ENCODE measurements at regions not wholly inside any gene's neighbourhood (a gene's known extent, or its start where the extent isn't known, plus 50 kb on each side); places are given as distances from the start of the nearest gene placed in this dataset.

DNA sequence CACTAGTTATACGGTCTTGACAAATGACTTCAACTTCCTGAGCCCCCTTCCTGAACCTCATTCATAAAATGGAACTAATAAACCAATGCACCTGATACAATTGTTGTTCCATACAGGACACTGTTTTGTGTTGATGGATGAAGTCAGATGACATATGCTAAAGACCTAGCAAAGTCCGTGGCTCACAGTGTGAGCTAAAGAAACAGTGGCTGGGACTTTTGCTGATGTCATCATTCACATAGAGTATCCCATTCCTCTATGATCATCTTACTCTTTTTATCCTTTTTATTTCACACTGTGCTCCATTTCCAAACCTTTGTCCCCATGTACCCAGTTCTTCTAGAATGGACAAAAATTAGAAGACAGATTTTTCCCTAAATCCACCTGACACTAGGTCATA lies 83.7 kb upstream of the KAZN start:
- in situ Hi-C loops (cut with HindIII; ENCODE audit: low sequenced_read_pairs), result no loop called here
- no peak for DNase-seq (ENCODE audit: low spot score)

DNA sequence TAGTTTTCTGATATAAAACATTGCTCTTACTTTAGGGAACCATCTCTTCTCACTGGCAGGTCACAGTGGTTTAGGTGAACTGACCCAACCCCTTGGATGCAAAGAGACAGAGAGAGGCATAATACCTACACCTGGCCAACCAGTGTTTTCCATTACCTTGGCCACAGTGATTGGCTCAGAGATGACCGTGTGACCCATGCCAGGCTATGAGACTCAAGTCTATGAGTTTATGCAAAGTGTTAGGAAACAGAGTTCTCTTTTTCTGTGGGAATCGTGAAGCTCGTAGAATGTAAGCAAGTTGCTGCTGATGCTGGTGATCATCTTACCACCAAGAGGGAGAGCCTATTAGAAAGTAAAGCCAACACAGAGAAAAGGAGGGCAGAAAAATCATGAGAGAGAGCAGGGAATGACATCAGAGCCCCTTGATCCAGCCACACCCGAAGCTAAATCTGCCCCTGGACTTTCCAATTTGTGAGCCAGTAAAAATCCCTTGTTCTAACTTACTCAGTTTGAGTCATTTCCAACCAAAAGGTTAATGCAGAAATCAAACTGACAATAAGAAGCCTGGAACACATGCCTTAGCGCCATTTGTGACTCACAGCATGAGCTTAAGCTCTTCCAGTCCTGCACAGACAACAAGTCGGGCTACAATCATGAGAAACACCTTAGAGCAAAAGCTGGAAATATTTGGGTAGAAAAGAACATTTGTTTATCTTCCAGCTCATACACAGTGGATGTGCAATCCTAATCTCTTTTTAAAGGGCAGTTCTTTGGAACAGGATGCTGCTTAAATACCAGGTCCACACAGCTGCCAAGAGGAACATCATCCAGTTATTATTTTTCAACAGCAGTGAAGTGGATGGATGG lies 81.3 kb upstream of the KAZN start:
- peak; percentile 88 for DNase-seq (ENCODE audit: low spot score)
- in situ Hi-C loops (cut with HindIII; ENCODE audit: low sequenced_read_pairs), result no loop called here

DNA sequence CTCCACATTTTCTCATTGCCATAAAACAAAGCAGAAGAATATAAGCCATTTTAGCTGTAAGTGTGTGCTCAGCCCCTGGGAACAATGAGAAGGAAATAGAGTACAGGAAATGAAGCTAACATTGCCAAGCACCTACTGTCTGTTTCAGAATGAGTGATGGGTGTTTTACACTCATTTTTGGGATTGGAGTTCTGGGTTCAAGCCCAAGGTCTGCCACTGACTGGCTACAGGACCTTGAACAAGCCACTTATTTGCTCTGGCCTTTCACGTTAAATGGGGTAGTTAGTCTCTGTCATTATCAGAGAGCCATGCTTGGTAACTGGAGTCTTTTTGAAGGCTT lies 80.7 kb upstream of the KAZN start:
- no peak for DNase-seq (ENCODE audit: low spot score)
- in situ Hi-C loops (cut with HindIII; ENCODE audit: low sequenced_read_pairs), result no loop called here

DNA sequence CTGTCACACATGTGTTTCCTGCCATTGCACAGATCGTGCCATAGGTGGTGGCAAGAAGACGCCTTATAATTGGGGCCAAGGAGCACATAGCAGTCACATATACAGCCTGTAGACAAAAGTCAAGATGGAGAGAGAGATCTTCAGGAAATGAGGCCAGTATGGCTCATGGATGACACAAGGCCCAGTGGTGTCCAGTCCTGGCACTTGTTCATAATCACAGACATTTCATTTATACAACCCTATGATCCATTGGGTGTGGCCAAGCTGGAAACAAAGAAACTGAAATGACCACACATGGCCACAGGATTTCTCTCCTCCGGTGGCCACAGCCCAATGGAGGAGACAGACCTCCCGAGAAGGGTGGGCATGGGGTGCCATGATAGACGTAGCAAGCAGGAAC lies 78.5 kb upstream of the KAZN start:
- in situ Hi-C loops (cut with HindIII; ENCODE audit: low sequenced_read_pairs), result no loop called here
- no peak for DNase-seq (ENCODE audit: low spot score)

DNA sequence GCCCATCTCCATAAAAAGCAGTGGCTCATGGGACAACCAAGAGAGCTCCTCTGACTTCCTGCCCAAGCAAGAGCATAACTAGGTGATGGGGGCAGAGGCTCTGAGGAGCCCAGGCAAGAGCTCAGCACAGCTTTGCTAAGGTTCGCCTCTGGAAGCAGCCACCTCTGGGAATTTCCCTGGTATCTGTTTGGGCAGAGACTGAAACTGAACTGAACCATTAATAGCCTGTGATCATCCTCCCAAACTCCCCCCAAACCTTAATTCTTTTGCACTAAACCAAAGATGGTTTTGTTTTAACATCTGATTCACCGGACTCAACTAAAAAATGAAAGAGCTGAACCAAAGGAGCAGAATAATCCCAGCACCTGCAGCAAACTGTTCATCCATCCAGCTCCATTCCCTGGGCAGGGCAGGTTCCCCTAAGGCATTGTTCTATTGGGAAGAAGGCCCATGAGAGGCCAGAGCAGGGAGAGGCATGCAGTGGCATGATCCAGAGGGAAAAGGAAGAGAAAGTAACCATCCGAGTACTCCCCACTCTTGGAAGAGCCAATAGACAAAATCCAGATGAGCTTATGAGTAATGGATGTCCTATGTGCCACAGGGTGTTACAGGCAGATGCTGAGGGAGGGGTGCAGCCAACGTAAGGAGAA lies 77.8 kb upstream of the KAZN start:
- no peak for DNase-seq (ENCODE audit: low spot score)
- in situ Hi-C loops (cut with HindIII; ENCODE audit: low sequenced_read_pairs), result no loop called here

DNA sequence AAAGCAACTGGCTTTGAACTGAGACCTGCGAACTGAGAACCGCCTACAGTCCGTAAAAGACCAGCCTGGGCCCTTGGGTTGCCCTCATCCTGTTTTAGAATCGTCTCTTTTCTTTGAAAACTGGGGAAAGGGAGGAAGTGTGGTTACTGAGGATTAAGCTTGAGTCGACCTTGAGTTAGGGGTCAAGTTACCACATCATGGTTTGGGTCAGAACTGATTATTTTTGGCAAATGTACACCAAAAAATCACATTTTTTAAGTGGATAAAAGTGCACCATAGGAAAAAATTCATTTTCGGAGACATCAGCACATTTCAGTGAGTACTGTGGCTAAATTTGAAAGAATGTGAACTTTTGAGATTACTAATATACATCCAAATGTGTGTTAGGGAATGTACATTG lies 76.9 kb upstream of the KAZN start:
- in situ Hi-C loops (cut with HindIII; ENCODE audit: low sequenced_read_pairs), result no loop called here
- no peak for DNase-seq (ENCODE audit: low spot score)

DNA sequence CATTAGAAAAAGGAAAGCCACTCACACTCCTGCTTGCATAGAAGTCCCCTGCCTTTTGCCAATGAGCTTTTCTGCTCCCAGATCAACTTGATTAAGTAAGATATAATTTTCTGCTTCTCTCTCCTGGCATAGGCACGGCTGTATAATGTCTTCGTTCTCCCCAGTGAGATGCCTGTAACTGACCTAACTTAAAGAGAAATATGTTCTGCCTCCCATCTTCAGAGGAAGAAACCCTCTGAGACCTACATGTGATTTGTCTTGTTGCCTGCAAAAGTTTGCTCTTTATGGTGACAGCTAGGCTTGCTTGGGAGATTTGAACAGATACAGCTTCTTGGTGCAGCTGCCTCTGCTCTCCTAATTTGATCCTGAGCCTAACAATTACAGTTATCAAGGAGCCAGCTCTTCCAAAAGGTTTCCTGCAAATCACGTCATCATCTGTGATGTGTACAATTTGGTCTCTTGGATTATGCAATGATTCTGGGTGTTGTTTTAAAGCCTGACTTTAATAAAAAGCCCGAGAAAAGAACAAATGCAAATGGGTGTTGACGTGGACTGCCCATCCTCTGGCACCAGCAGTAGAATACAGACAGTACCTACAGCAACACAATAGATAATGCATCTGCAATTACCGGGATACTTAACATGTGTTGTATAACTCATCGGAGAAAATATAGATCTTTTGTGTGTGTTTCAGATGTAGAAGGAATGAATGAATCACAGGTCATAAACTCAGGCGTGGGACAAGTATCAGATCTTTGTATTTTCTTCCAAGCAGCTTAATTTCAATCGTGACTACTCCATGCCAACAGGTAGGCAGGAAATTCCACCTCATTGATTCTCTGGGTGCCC lies 76.2 kb upstream of the KAZN start:
- DNase-seq (ENCODE audit: low spot score), result no peak
- in situ Hi-C loops (cut with HindIII; ENCODE audit: low sequenced_read_pairs), result no loop called here

DNA sequence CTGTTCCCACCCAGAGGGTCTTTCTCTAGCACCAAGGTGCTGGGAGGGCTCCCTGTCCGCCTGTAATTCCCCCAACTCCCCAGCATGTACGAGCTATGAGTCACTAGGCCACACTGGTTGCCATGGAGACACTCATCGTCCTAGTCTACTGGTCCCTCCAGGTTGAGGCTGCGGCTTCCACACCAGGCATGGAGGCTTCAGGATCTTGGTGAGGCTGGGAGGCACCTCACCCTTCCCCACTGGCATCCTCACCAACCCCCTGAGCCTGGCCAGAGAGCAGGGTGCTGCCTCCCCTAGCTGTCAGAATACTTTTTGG lies 75.6 kb upstream of the KAZN start:
- no peak for DNase-seq (ENCODE audit: low spot score)
- in situ Hi-C loops (cut with HindIII; ENCODE audit: low sequenced_read_pairs), result no loop called here

DNA sequence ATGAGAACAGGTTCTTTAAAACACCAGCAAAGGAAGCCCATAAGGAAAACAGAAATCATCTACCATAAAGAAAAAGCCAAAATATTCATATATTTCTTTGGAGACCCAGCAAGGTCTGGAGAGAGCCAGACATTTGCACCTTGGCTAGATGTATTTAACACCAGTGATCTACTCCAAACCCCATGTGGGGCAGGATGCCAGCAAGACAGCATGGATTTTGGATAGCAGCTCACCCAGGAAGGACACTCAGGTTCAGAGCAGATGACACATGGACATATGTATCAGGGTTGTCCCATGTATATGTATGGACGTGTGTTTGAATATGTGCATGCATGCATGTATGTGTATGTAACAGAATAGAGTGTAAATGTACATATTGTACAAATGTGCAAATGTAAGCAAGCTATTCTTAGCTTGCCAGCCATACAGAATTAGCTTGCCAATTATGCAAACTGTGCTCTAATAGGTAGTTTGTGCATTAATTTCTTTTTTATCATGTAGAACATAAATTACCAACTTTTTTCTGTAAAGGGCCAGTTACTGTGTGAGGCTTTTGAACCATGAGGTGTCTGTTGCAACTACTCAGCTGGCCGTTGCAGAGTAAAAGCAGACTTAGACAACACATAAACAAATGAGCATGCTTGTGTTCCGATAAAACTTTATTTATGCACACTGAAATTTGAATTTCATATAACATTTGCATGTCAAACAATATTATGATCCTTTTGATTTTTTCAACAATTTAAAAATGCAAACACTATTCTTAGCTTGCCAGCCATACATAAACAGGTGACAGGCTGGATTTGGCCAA lies 73.5 kb upstream of the KAZN start:
- in situ Hi-C loops (cut with HindIII; ENCODE audit: low sequenced_read_pairs), result no loop called here
- DNase-seq (ENCODE audit: low spot score), result peak; percentile 83

DNA sequence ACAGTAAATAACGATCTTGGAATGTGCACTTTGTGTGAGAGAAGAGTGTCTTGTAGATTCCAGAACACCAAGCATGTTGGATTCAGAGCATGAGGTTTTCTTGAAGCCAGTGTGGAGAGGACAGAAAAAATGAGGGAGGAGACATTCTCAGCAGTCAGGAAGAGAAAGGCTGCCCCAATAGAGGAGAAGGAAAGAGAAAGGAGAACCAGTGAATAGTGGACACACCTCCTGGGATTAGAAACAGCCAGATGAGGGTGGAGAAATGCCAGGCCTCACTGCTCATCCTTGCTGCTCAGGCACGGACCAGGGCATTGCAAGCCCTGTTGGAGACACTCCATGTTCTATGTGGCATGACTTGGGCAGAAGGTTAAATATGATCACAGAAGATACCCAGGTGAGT lies 69.0 kb upstream of the KAZN start:
- no peak for DNase-seq (ENCODE audit: low spot score)

DNA sequence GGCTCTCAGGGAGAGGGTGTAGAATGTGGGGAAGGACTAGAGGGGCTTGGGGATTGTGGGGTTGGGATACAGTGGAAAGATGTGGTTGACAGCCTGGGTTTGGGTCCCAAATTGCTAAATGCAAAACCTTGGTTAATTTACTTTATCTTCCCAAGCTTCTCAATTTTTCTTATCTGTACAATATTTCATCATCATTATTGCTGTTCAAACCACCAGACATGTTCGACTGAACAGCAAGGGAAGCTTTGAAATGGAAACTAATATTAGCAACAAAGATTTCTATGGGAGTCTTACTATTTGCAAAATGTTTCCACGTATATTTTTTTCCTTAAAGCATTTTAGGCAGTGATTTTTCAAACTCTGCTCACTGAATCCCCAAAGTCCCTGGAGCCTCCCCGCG lies 67.0 kb upstream of the KAZN start:
- in situ Hi-C loops (cut with HindIII; ENCODE audit: low sequenced_read_pairs), result no loop called here
- no peak for DNase-seq (ENCODE audit: low spot score)

More for the DNA sequence above, 69.0 kb upstream of the KAZN start:
- in situ Hi-C loops (cut with HindIII; ENCODE audit: low sequenced_read_pairs), result no loop called here

DNA sequence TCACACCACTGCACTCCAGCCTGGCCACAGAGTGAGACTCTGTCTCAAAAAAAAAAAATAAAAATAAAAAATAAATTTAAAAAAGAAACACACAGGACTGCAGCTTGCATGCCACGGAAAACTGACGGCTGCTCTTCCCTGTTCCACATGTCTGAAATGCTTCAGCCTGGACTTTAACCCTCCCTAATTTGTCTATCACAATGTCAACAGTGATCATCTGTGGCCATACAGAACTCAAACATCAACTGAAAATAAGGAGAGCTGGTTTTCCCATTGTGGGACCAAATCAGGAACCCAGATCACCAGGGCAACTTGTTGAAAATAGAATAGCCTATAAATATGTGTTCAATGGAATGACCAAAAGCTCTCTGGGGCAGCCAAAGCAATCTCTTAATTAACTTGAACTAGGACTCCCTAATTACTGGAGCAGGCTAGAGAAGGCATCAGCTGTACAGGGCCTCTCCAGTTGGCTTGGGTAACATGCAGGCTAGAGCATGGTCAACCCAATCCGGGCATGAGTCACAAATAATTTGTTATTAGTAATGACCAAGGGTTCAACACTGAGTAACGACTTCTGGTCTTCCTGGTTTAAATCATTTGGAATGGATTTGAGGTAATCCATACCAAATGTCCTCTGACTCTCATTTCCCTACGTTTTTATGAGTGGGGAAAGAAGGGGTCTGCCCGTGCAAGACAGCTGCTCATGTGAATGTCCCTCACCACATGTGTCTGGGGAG lies 62.7 kb upstream of the KAZN start:
- DNase-seq (ENCODE audit: low spot score), result no peak
- in situ Hi-C loops (cut with HindIII; ENCODE audit: low sequenced_read_pairs), result no loop called here

DNA sequence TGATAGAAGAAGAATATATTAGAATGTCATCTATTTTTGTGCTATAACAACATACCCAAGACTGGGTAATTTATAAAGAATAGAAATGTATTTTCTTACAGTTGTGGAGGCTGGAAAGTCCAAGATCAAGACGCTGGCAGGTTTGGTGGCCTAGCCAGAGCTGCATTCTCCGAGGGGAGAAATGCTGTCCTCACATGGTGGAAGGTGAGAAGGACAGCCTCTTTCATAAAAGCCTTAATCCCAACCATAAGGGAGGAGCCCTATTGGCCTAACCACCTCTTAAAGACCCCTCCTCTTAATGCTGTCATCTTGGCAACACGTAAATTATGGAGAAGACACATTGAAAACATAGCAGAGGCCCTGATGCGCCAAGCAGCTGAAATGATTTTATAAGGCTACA lies 60.1 kb upstream of the KAZN start:
- in situ Hi-C loops (cut with HindIII; ENCODE audit: low sequenced_read_pairs), result no loop called here
- no peak for DNase-seq (ENCODE audit: low spot score)

DNA sequence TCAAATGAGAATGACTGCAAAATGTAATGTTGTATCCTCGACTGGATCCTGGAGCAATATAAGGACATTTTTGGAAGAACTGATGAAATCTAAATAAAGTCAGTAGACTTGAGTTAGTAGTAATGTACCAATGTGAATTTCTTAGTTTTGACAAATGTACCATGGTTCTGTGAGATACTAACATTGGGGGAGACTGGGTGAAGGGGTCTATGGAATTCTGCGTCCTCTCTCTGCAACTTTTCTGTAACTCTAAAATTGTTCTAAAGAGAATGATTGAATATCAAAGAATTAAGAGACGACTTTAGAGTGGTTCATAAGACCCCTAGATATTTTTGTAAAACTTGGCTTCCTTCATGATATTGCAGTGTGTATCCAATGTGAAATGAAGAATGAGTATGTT lies 59.2 kb upstream of the KAZN start:
- in situ Hi-C loops (cut with HindIII; ENCODE audit: low sequenced_read_pairs), result no loop called here
- DNase-seq (ENCODE audit: low spot score), result no peak

DNA sequence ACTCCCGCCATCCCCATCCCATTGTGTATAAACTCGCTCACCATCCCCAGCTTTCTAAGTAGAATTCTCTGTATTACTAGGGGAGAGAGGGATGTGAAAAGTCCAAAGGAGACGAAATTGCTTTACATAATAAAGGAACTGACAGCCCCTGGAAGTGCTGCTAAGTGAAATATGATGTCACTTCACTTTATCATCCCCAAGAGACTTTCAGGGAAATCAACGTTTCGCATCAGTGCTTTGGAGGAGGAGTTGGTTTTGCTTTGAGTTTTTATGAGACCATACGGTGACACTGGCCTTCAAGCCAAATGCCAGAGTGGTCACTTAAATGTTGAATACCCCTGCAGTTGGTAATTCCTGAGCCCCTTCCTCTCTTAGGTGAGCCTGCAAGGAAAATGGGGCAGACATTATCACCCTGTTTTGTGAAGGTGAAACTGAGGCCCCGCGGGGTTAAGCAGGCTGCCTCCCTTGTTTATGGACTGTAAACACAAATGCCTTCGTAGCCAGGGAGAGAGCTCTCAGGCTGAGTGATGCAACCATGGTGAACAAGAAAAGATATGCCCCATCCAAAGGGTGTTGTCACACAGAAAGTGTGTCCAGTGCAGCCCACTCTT lies 58.4 kb upstream of the KAZN start:
- in situ Hi-C loops (cut with HindIII; ENCODE audit: low sequenced_read_pairs), result no loop called here
- no peak for DNase-seq (ENCODE audit: low spot score)

DNA sequence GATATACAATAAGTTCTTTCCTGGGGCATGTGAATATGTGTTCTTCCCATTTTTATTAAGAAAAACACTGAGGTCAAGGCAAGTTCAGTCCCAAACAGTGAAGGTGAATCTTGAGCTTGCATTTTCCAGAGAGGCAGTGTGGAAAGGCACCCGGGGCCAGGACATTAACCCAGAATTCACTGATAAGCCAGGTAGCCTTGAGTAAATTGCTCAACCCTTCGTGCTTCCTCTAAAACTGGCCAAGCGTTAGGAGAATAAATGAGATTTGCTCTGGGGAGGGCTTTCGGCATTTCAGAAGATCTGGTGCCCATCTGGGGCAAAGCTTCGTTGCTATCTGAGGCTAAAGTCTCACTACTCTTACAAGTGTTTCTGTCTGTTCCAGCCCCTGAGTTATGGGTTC lies 57.1 kb upstream of the KAZN start:
- in situ Hi-C loops (cut with HindIII; ENCODE audit: low sequenced_read_pairs), result no loop called here
- no peak for DNase-seq (ENCODE audit: low spot score)

DNA sequence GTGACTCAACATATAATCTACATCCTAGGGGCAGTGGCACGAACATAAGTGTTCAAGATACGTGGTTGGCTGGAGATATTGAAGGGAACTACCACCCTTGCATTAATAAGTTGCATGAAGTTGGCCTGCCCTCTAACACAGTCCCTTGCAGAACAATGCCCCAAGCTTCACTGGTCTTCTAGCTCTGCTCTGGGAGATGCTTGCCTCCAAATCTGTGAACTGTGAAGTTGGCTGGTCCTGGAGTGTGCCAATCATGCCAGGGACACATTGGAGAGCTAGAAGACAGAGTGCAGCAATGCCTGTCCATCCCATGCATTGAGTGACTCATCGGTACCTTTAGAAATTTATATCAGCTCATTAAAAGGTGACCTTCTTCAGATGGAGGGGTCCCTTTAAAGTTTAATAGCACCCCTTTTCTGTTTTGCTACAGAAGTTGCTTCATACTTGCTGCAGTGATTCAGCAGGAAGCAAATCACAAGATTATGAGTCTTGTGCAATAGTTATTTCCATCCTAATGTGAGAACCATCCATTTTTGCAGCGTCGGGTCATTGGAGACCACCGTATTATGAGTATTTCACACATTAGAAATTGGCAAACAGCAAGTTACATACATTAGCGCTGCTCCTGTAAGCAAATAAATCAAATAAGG lies 55.2 kb upstream of the KAZN start:
- in situ Hi-C loops (cut with HindIII; ENCODE audit: low sequenced_read_pairs), result no loop called here
- DNase-seq (ENCODE audit: low spot score), result no peak

DNA sequence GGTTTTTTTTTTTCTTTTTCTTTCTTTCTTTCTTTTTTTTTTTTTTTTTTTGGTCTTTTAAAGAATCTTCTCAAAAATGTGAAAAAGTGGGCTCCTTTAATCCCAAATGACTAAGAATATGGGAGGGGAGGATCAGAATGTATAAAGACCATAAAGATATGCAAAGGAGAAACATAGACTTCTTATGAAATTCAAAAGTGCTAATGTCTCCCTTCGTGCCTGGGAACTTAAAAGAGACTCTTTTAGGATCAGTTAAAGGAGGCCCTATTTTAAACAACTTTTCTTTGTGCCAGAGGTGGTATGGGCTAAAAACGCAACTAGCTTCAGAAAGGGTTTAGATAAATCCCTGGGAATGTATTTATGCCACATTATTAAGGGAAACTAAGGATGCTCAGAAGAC lies 54.2 kb upstream of the KAZN start:
- in situ Hi-C loops (cut with HindIII; ENCODE audit: low sequenced_read_pairs), result no loop called here

More for the DNA sequence above, 54.2 kb upstream of the KAZN start:
- no peak for DNase-seq (ENCODE audit: low spot score)

Data from G401 (cell line).